Esophagus squamous epithelium (tissue), 4 donors: ENCODE measurements at regions not wholly inside any gene's neighbourhood (a gene's known extent, or its start where the extent isn't known, plus 50 kb on each side); places are given as distances from the start of the nearest gene placed in this dataset.

Experiments
- POLR2A ChIP-seq, 4 donors: fragments of 450-650 bp; IDR thresholded peaks; one replicate each; pipeline ENCODE4 v1.6.1; 2017; ENCODE audit warnings: antibody characterized with exemption in 4 of 4, mild to moderate bottlenecking in 4 of 4, moderate library complexity in 3 of 4
- TF ChIP-seq, protein P1 (sequence below), 6 experiments: fragments of 450-650 bp in 4 of 6; fragments of 200-600 bp in 2 of 6; sonication (generic) in 2 of 6; IDR thresholded peaks; one replicate each; pipeline ENCODE4 v1.5.1; 2016 to 2019; ENCODE audit warnings: antibody characterized with exemption in 6 of 6, mild to moderate bottlenecking in 4 of 6, moderate library complexity in 4 of 6

DNA sequence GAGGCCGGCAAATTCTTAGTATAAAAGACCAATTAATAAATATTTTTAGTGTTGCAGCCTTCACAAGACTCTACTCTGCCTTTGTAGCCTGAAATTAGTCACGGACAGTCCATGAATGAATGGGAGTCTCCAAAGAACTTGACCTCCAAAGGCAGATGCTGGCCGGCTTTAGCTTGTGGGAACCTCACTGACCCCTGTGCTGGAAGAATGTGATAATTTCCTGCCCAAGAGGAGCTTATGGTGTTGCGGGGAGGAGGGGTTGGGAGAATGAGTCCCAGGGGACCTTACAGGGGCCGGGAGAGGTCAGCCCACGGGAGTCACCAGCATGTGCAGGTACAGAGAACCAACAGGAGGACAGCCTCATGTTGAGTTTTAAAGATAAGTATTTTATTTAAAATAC, 143.1 kb downstream of the IRX2 start:
- TF ChIP-seq, protein P1, sequence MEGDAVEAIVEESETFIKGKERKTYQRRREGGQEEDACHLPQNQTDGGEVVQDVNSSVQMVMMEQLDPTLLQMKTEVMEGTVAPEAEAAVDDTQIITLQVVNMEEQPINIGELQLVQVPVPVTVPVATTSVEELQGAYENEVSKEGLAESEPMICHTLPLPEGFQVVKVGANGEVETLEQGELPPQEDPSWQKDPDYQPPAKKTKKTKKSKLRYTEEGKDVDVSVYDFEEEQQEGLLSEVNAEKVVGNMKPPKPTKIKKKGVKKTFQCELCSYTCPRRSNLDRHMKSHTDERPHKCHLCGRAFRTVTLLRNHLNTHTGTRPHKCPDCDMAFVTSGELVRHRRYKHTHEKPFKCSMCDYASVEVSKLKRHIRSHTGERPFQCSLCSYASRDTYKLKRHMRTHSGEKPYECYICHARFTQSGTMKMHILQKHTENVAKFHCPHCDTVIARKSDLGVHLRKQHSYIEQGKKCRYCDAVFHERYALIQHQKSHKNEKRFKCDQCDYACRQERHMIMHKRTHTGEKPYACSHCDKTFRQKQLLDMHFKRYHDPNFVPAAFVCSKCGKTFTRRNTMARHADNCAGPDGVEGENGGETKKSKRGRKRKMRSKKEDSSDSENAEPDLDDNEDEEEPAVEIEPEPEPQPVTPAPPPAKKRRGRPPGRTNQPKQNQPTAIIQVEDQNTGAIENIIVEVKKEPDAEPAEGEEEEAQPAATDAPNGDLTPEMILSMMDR (IDR thresholded peaks at IDR 0.05), result no peak
- no peak for TF ChIP-seq POLR2A (IDR thresholded peaks at IDR 0.05)
